HG03097 (cell line): ENCODE measurements at regions not wholly inside any gene's neighbourhood (a gene's known extent, or its start where the extent isn't known, plus 50 kb on each side); places are given as distances from the start of the nearest gene placed in this dataset.

Experiments
- ATAC-seq: cut with Tn5 transposase; IDR thresholded peaks from one replicate; pipeline ENCODE4 v1.9.1; 2021; ENCODE audit not compliant: unreplicated experiment, low FRiP score

DNA sequence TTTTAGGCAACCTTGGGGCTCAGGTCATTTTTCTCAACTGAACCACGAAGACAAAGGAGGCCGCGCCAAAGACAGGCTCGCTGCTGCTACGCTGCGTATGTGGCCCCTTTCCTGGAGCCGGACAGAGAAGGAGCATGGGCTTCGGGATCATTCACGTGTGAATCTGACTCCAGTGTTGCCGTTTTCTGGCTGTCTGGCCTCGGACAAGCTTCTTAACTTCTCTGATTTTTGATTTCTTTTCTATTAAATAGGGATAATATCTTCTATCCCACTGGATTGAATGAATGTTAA is 50.8 kb upstream of the ZNF366 start:
- no peak for ATAC-seq

GRCh38 chr5:72557167-72558045 is 50.2 kb upstream of the ZNF366 start:
- ATAC-seq = no peak
